ENCODE measurements at regions not wholly inside any gene's neighbourhood (a gene's known extent, or its start where the extent isn't known, plus 50 kb on each side); places are given as distances from the start of the nearest gene placed in this dataset.

- no peak overlapping the region for H3K4me3 ChIP-seq (ENCODE audit: insufficient read depth, low read length, poor library complexity, severe bottlenecking)
- H3K27ac ChIP-seq (ENCODE audit: low read depth, low read length) = no peak overlapping the region
- no peak overlapping the region for H3K9ac ChIP-seq (ENCODE audit: low read length)
- no peak overlapping the region for H2AFZ ChIP-seq (ENCODE audit: low read depth, low read length, severe bottlenecking)
- no peaks in the 10 kb centered on the region for H3F3A ChIP-seq (ENCODE audit: insufficient read depth)
- H3K9me3 ChIP-seq (ENCODE audit: insufficient read depth, low read length) = no peaks in the 10 kb centered on the region
- no peaks in the 10 kb centered on the region for H3K36me3 ChIP-seq (ENCODE audit: low read length)
- H3K79me2 ChIP-seq (ENCODE audit: insufficient read depth, low read length) = no peaks in the 10 kb centered on the region
- H3K27me3 ChIP-seq (ENCODE audit: low read length) = no peaks in the 10 kb centered on the region
- H3K4me2 ChIP-seq (ENCODE audit: low read depth, low read length, poor library complexity, severe bottlenecking) = no peak overlapping the region
- no peaks in the 10 kb centered on the region for H3K9me2 ChIP-seq (replicated peaks; ENCODE audit: insufficient read depth, low read length)
- H4K20me1 ChIP-seq (ENCODE audit: low read depth, low read length) = no peaks in the 10 kb centered on the region
- TF ChIP-seq CTCF (IDR thresholded peaks at IDR 0.05; ENCODE audit: insufficient read depth, low read length, poor library complexity, severe bottlenecking) = no peak
- TF ChIP-seq EZH2phosphoT487 (conservative IDR thresholded peaks at IDR 0.05; ENCODE audit: low read length) = no peak
Observed at GRCh38 chr21:27306791-27307775, 340.2 kb upstream of the ADAMTS5 start.

DNA sequence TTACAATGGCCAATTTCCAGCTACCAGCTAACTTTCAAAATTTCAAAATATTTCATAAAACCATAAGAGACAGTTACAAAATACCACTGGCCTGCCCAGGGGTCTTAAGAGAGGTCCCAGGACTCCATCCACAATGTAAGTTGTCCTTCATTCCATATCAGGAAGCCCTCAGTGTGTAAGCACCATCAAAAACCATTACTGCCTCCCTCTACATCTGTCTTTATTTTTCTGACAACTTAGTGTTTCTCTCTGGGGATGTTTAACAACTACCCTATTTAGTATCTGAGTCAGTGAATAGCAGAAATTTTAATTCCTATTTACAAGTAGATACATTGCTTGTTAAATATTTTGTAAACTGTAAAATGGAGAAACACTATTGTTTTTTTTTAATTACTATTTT is 339.3 kb upstream of the ADAMTS5 start:
- Histone ChIP-seq H3K9me3 (ENCODE audit: insufficient read depth, low read length) (no peaks in the 10 kb centered on the region), H3K36me3 (ENCODE audit: low read length) (no peaks in the 10 kb centered on the region), H3K27ac (ENCODE audit: low read depth, low read length) (no peak overlapping the region), H3K27me3 (ENCODE audit: low read length) (no peaks in the 10 kb centered on the region), H3K79me2 (ENCODE audit: insufficient read depth, low read length) (no peaks in the 10 kb centered on the region), H3K4me2 (ENCODE audit: low read depth, low read length, poor library complexity, severe bottlenecking) (no peak overlapping the region), H3K9ac (ENCODE audit: low read length) (no peak overlapping the region), H3K9me2 (replicated peaks; ENCODE audit: insufficient read depth, low read length) (no peaks in the 10 kb centered on the region), H3F3A (ENCODE audit: insufficient read depth) (no peaks in the 10 kb centered on the region), H3K4me3 (ENCODE audit: insufficient read depth, low read length, poor library complexity, severe bottlenecking) (no peak overlapping the region), H2AFZ (ENCODE audit: low read depth, low read length, severe bottlenecking) (no peak overlapping the region), H4K20me1 (ENCODE audit: low read depth, low read length) (no peaks in the 10 kb centered on the region)
- TF ChIP-seq EZH2phosphoT487 (conservative IDR thresholded peaks at IDR 0.05; ENCODE audit: low read length) (no peak), CTCF (IDR thresholded peaks at IDR 0.05; ENCODE audit: insufficient read depth, low read length, poor library complexity, severe bottlenecking) (no peak)

- no peaks in the 10 kb centered on the region for H4K20me1 ChIP-seq (ENCODE audit: low read depth, low read length)
- no peaks in the 10 kb centered on the region for H3K9me2 ChIP-seq (replicated peaks; ENCODE audit: insufficient read depth, low read length)
- H2AFZ ChIP-seq (ENCODE audit: low read depth, low read length, severe bottlenecking) = no peak overlapping the region
- no peak for TF ChIP-seq EZH2phosphoT487 (conservative IDR thresholded peaks at IDR 0.05; ENCODE audit: low read length)
- TF ChIP-seq CTCF (IDR thresholded peaks at IDR 0.05; ENCODE audit: insufficient read depth, low read length, poor library complexity, severe bottlenecking) = no peak
- H3K36me3 ChIP-seq (ENCODE audit: low read length) = no peaks in the 10 kb centered on the region
- H3K9me3 ChIP-seq (ENCODE audit: insufficient read depth, low read length) = no peaks in the 10 kb centered on the region
- no peak overlapping the region for H3K9ac ChIP-seq (ENCODE audit: low read length)
- no peak overlapping the region for H3K4me2 ChIP-seq (ENCODE audit: low read depth, low read length, poor library complexity, severe bottlenecking)
- no peaks in the 10 kb centered on the region for H3K79me2 ChIP-seq (ENCODE audit: insufficient read depth, low read length)
- no peak overlapping the region for H3K4me3 ChIP-seq (ENCODE audit: insufficient read depth, low read length, poor library complexity, severe bottlenecking)
- no peaks in the 10 kb centered on the region for H3F3A ChIP-seq (ENCODE audit: insufficient read depth)
- H3K27ac ChIP-seq (ENCODE audit: low read depth, low read length) = no peak overlapping the region
- no peaks in the 10 kb centered on the region for H3K27me3 ChIP-seq (ENCODE audit: low read length)
Observed at GRCh38 chr21:27301220-27301619, 334.3 kb upstream of the ADAMTS5 start.
